Common myeloid progenitor, CD34-positive (primary cell): ENCODE measurements at regions not wholly inside any gene's neighbourhood (a gene's known extent, or its start where the extent isn't known, plus 50 kb on each side); places are given as distances from the start of the nearest gene placed in this dataset.

Experiments used
- CTCF ChIA-PET: fragments of 350-600 bp; sonication (Branson Sonifier 250); formaldehyde crosslinking; loops from one replicate; lab custom pipeline; 2021; ENCODE audit warnings: antibody characterized with exemption; lab: Charles Lee
- POLR2A ChIA-PET: fragments of 350-600 bp; sonication (Branson Sonifier 250); formaldehyde crosslinking; loops from one replicate; lab custom pipeline; 2021; ENCODE audit warnings: antibody characterized with exemption; lab: Charles Lee
- DNase-seq, 3 donors: peaks; one replicate each; pipeline versions ENCODE4 v3.0.0 to v3.0.0-alpha.2; 2013
- H3K27ac ChIP-seq, 2 experiments: 1 replicate in 1 of 2; 2 replicates in 1 of 2; pipeline ENCODE4 v1.7.0; 2013; ENCODE audit warnings: inconsistent platforms in 2 of 2, low read length in 2 of 2, mild to moderate bottlenecking in 2 of 2, low read depth in 1 of 2, moderate library complexity in 1 of 2; ENCODE audit not compliant: severe bottlenecking in 2 of 2, insufficient read depth in 1 of 2, poor library complexity in 1 of 2
- H3K27me3 ChIP-seq, 5 experiments: replicated peaks in 2 of 5; 1 replicate in 3 of 5; 2 replicates in 2 of 5; pipeline versions ENCODE4 v1.6.1 to v1.7.0; 2013; ENCODE audit warnings: low read length in 4 of 5, mild to moderate bottlenecking in 2 of 5, moderate library complexity in 2 of 5, inconsistent platforms in 1 of 5; ENCODE audit not compliant: insufficient read depth in 5 of 5, control insufficient read depth in 4 of 5
- H3K36me3 ChIP-seq, 4 experiments: 1 replicate in 2 of 4; 2 replicates in 2 of 4; pipeline versions ENCODE4 v1.6.1 to v1.7.0; 2013; ENCODE audit warnings: low read length in 3 of 4, control low read depth in 1 of 4, mild to moderate bottlenecking in 1 of 4; ENCODE audit not compliant: control insufficient read depth in 4 of 4, insufficient read depth in 4 of 4
- H3K4me1 ChIP-seq, 4 experiments: 1 replicate in 3 of 4; 2 replicates in 1 of 4; pipeline versions ENCODE4 v1.6.1 to v1.7.1; 2013; ENCODE audit warnings: low read length in 3 of 4, mild to moderate bottlenecking in 3 of 4, control low read depth in 1 of 4, inconsistent platforms in 1 of 4, moderate library complexity in 1 of 4; ENCODE audit not compliant: control insufficient read depth in 4 of 4, insufficient read depth in 4 of 4; ENCODE audit errors: control extremely low read depth in 1 of 4
- H3K4me3 ChIP-seq, 7 experiments: 1 replicate in 4 of 7; 2 replicates in 3 of 7; pipeline versions ENCODE4 v1.5.1 to v1.7.0; 2013; ENCODE audit warnings: mild to moderate bottlenecking in 7 of 7, low read length in 6 of 7, moderate library complexity in 6 of 7, inconsistent platforms in 2 of 7, low read depth in 2 of 7, control low read depth in 1 of 7; ENCODE audit not compliant: insufficient read depth in 4 of 7, control insufficient read depth in 1 of 7; ENCODE audit errors: extremely low read depth in 1 of 7
- H3K9me3 ChIP-seq, 5 experiments: 1 replicate in 4 of 5; 2 replicates in 1 of 5; pipeline versions ENCODE4 v1.6.1 to v1.7.1; 2013; ENCODE audit warnings: low read length in 4 of 5, mild to moderate bottlenecking in 2 of 5, inconsistent platforms in 1 of 5, low read depth in 1 of 5, moderate library complexity in 1 of 5; ENCODE audit not compliant: control insufficient read depth in 4 of 5, insufficient read depth in 2 of 5; ENCODE audit errors: control extremely low read depth in 1 of 5
- WGBS: methylation state at CpG from one replicate; pipeline ENCODE4 v1.1.5; 2013; ENCODE audit not compliant: insufficient coverage; 5-methylcytosine and 5-hydroxymethylcytosine counted together

- peaks cover 0 to 13% (median 9%) of the 10 kb centered on the region in 5 experiments for H3K9me3 ChIP-seq
- POLR2A ChIA-PET, result no interaction called here
Measured at GRCh38 chr6:15793288-15793687, 130.5 kb upstream of the DTNBP1 start.

GRCh38 chr6:15792842-15793241 lies 130.0 kb upstream of the DTNBP1 start:
- ChIA-PET CTCF (no interaction called here), POLR2A (no interaction called here)
- no peak for DNase-seq
- Histone ChIP-seq H3K9me3 (peaks cover 0 to 10% (median 6%) of the 10 kb centered on the region in 5 experiments), H3K4me1 (peaks cover 0 to 5% (median 0%) of the 10 kb centered on the region in 4 experiments), H3K27me3 (no peaks in the 10 kb centered on the region), H3K4me3 (no peak overlapping the region), H3K36me3 (no peaks in the 10 kb centered on the region), H3K27ac (no peak overlapping the region)

More at GRCh38 chr6:15793288-15793687, 130.5 kb upstream of the DTNBP1 start:
- H3K4me1 ChIP-seq, result peaks cover 0 to 5% (median 0%) of the 10 kb centered on the region in 4 experiments
- H3K4me3 ChIP-seq, result no peak overlapping the region
- no peak for DNase-seq
- no peak overlapping the region for H3K27ac ChIP-seq
- no peaks in the 10 kb centered on the region for H3K36me3 ChIP-seq
- CTCF ChIA-PET, result interaction anchor here (0.9 kb wide), 1 partner anchor 50 kb away, joined by 3 read pairs; no protein-coding TSS in a partner anchor
- H3K27me3 ChIP-seq, result no peaks in the 10 kb centered on the region
- 100% methylated on average over 2 of the region's 4 CpGs for WGBS

DNA sequence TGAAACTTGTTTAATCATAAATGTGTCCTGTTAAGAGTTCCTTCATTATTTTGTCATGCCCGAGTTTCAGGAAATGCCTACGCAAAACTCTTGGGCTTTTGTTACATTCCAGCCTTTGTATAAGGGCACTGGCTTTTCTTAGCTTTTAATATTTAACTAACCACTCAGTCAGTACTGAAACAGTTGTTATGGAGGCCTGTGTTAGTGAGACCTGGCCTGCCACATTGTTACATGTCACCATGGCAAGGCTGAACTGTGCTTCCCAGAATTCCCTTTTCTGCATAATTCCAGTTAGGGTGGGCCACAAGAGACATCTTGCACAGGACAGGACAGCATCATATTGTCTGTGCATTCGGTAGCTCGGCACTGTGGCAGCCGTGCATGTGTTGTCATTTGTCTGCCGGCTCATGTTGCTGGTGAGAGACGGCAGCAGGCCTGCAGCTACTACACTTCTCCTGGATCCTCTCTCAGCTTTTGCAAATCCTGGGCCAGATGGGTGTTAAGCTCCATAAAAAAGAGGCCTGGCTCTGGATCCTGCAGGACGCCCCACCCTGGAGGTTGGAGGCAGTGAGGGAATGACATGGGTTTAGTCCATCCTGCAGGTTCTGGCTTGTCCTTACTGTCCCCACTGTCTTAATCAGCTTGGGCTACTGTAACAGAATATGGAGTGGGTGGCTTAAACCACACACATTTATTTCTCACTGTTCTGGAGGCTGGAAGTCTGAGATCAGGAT lies 128.8 kb upstream of the DTNBP1 start:
- POLR2A ChIA-PET, result no interaction called here
- 97% methylated on average over 6 of the region's 8 CpGs for WGBS
- Histone ChIP-seq H3K4me3 (no peak overlapping the region), H3K9me3 (peaks cover 0 to 2% (median 0%) of the 10 kb centered on the region in 5 experiments), H3K27me3 (no peaks in the 10 kb centered on the region), H3K27ac (no peak overlapping the region), H3K4me1 (peaks cover 0 to 5% (median 0%) of the 10 kb centered on the region in 4 experiments), H3K36me3 (no peaks in the 10 kb centered on the region)
- CTCF ChIA-PET, result interaction anchor here (1.5 kb wide), 1 partner anchor 100 kb away, joined by 4 read pairs; no protein-coding TSS in a partner anchor
- DNase-seq, result no peak

- no peaks in the 10 kb centered on the region for H3K36me3 ChIP-seq
- ChIA-PET POLR2A (interaction anchor here (0.5 to 0.7 kb wide), 2 partner anchors 115 to 1627 kb away, joined by 3 to 5 read pairs; no protein-coding TSS in a partner anchor), CTCF (no interaction called here)
- no peak overlapping the region for H3K27ac ChIP-seq
- H3K4me3 ChIP-seq, result no peak overlapping the region
- H3K27me3 ChIP-seq, result no peaks in the 10 kb centered on the region
- DNase-seq, result no peak
- no peaks in the 10 kb centered on the region for H3K4me1 ChIP-seq
- 100% methylated on average over 1 of the region's 1 CpG for WGBS
- no peaks in the 10 kb centered on the region for H3K9me3 ChIP-seq
Measured at GRCh38 chr6:15790116-15790515, 127.3 kb upstream of the DTNBP1 start.

DNA sequence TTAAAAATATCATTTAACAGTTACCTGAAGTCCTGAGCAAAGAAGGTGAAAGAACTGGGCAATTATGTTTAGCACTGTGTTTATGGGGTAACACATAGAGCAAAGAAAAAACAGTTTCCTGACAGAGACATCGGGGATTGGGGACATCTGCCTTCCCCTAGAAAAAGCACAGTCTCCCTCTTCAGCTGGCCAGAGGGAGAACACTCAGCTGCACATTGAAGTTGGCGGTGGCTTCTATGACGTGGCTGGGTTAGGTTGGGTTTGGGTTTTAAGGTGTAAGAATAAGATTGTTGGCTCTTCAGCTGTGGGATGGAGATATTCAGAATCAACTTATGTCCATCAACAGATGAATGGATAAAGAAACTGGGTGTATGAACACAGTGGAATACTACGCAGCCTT lies 124.0 kb upstream of the DTNBP1 start:
- POLR2A ChIA-PET, result no interaction called here
- no peak for DNase-seq
- Histone ChIP-seq H3K36me3 (no peaks in the 10 kb centered on the region), H3K27ac (no peak overlapping the region), H3K4me3 (no peak overlapping the region), H3K4me1 (no peaks in the 10 kb centered on the region), H3K27me3 (no peaks in the 10 kb centered on the region), H3K9me3 (no peaks in the 10 kb centered on the region)
- CTCF ChIA-PET, result interaction anchor here (1.1 kb wide), 1 partner anchor 9 kb away, joined by 4 read pairs; no protein-coding TSS in a partner anchor
- 80% methylated on average over 1 of the region's 4 CpGs for WGBS

DNA sequence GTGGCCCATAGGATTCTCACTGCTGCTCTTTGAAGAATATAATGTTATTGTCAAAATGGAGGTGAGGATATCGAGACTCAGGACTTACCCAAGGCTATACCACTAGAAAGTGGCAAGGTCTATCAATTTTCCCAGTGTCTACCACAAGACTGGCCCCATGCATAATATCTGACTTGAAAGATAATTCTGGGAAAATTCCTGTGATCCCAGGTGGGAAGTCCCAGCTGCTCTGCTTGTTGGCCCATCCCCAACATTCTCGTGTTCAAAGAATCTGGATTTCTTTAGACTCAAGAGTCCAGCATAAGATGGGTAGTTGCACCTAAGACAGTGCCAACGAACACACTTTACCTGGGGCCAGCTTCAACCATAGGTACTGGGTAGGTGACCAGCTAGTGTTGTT lies 120.7 kb upstream of the DTNBP1 start:
- CTCF ChIA-PET, result interaction anchor here (0.6 kb wide), 1 partner anchor 397 kb away, joined by 3 read pairs; no protein-coding TSS in a partner anchor

GRCh38 chr6:15781890-15782289 lies 119.1 kb upstream of the DTNBP1 start:
- Histone ChIP-seq H3K36me3 (no peaks in the 10 kb centered on the region), H3K27me3 (no peaks in the 10 kb centered on the region), H3K9me3 (no peaks in the 10 kb centered on the region), H3K4me3 (no peak overlapping the region), H3K4me1 (no peaks in the 10 kb centered on the region), H3K27ac (no peak overlapping the region)
- DNase-seq, result no peak
- ChIA-PET POLR2A (no interaction called here), CTCF (interaction anchor here (1.0 to 1.1 kb wide), 2 partner anchors 18 to 169 kb away, joined by 3 read pairs; no protein-coding TSS in a partner anchor)
- WGBS, result 100% methylated on average over 1 of the region's 2 CpGs

More for the DNA sequence above, 120.7 kb upstream of the DTNBP1 start:
- 100% methylated on average over 2 of the region's 3 CpGs for WGBS
- Histone ChIP-seq H3K4me1 (no peaks in the 10 kb centered on the region), H3K9me3 (no peaks in the 10 kb centered on the region), H3K27ac (no peak overlapping the region), H3K27me3 (no peaks in the 10 kb centered on the region), H3K4me3 (no peak overlapping the region), H3K36me3 (no peaks in the 10 kb centered on the region)
- POLR2A ChIA-PET, result no interaction called here
- no peak for DNase-seq
